Rectal smooth muscle tissue (tissue), 1 donor: ENCODE measurements at regions not wholly inside any gene's neighbourhood (a gene's known extent, or its start where the extent isn't known, plus 50 kb on each side); places are given as distances from the start of the nearest gene placed in this dataset.

ENCODE experiments used
- H3K27ac ChIP-seq: one replicate; pipeline ENCODE4 v1.7.0; 2013; ENCODE audit warnings: low read depth, low read length, inconsistent platforms
- H3K27me3 ChIP-seq: one replicate; pipeline ENCODE4 v1.7.0; 2013; ENCODE audit warnings: low read length; ENCODE audit not compliant: control insufficient read depth, insufficient read depth
- H3K36me3 ChIP-seq: one replicate; pipeline ENCODE4 v1.7.0; 2013; ENCODE audit warnings: low read length; ENCODE audit not compliant: control insufficient read depth, insufficient read depth
- H3K4me1 ChIP-seq: one replicate; pipeline ENCODE4 v1.7.0; 2013; ENCODE audit warnings: low read length; ENCODE audit not compliant: control insufficient read depth, insufficient read depth
- H3K4me3 ChIP-seq: one replicate; pipeline ENCODE4 v1.7.0; 2013; ENCODE audit warnings: low read length
- H3K9ac ChIP-seq: one replicate; pipeline ENCODE4 v1.7.0; 2013; ENCODE audit warnings: low read length

GRCh38 chr7:41808541-41808940, 105.7 kb upstream of the INHBA start:
- no peak overlapping the region for H3K9ac ChIP-seq
- no peak overlapping the region for H3K4me3 ChIP-seq

GRCh38 chr7:41803569-41803968, 100.7 kb upstream of the INHBA start:
- no peak overlapping the region for H3K27ac ChIP-seq
- H3K9ac ChIP-seq: no peak overlapping the region
- no peak overlapping the region for H3K4me3 ChIP-seq
- no peaks in the 10 kb centered on the region for H3K4me1 ChIP-seq
- no peaks in the 10 kb centered on the region for H3K36me3 ChIP-seq
- no peaks in the 10 kb centered on the region for H3K27me3 ChIP-seq

More at GRCh38 chr7:41808541-41808940, 105.7 kb upstream of the INHBA start:
- H3K27ac ChIP-seq: no peak overlapping the region
- H3K27me3 ChIP-seq: no peaks in the 10 kb centered on the region
- H3K36me3 ChIP-seq: no peaks in the 10 kb centered on the region
- H3K4me1 ChIP-seq: no peaks in the 10 kb centered on the region

GRCh38 chr7:41796331-41796730, 93.4 kb upstream of the INHBA start:
- no peaks in the 10 kb centered on the region for H3K36me3 ChIP-seq
- no peak overlapping the region for H3K4me3 ChIP-seq
- no peak overlapping the region for H3K9ac ChIP-seq
- no peaks in the 10 kb centered on the region for H3K27me3 ChIP-seq
- H3K27ac ChIP-seq: no peak overlapping the region
- no peaks in the 10 kb centered on the region for H3K4me1 ChIP-seq

GRCh38 chr7:41795276-41795833, 92.5 kb upstream of the INHBA start:
- H3K4me3 ChIP-seq: no peak overlapping the region
- no peaks in the 10 kb centered on the region for H3K4me1 ChIP-seq
- H3K27ac ChIP-seq: no peak overlapping the region
- H3K36me3 ChIP-seq: no peaks in the 10 kb centered on the region
- no peak overlapping the region for H3K9ac ChIP-seq
- H3K27me3 ChIP-seq: no peaks in the 10 kb centered on the region

- Histone ChIP-seq H3K4me3 (no peak overlapping the region), H3K9ac (no peak overlapping the region), H3K27ac (no peak overlapping the region), H3K27me3 (no peaks in the 10 kb centered on the region), H3K4me1 (no peaks in the 10 kb centered on the region), H3K36me3 (no peaks in the 10 kb centered on the region)
Observed at GRCh38 chr7:41793556-41793955, 90.7 kb upstream of the INHBA start.

- Histone ChIP-seq H3K36me3 (no peaks in the 10 kb centered on the region), H3K4me1 (no peaks in the 10 kb centered on the region), H3K9ac (no peak overlapping the region), H3K27me3 (no peaks in the 10 kb centered on the region), H3K27ac (no peak overlapping the region), H3K4me3 (no peak overlapping the region)
Observed at GRCh38 chr7:41792120-41792519, 89.2 kb upstream of the INHBA start.

GRCh38 chr7:41788556-41788955, 85.7 kb upstream of the INHBA start:
- Histone ChIP-seq H3K4me1 (no peaks in the 10 kb centered on the region), H3K9ac (no peak overlapping the region), H3K27me3 (no peaks in the 10 kb centered on the region), H3K4me3 (no peak overlapping the region), H3K36me3 (no peaks in the 10 kb centered on the region), H3K27ac (no peak overlapping the region)

- Histone ChIP-seq H3K9ac (no peak overlapping the region), H3K4me1 (no peaks in the 10 kb centered on the region), H3K36me3 (no peaks in the 10 kb centered on the region), H3K4me3 (no peak overlapping the region), H3K27me3 (no peaks in the 10 kb centered on the region), H3K27ac (no peak overlapping the region)
Observed at GRCh38 chr7:41787651-41788350, 84.9 kb upstream of the INHBA start.

- H3K4me1 ChIP-seq: no peaks in the 10 kb centered on the region
- no peak overlapping the region for H3K27ac ChIP-seq
- H3K4me3 ChIP-seq: no peak overlapping the region
- H3K9ac ChIP-seq: no peak overlapping the region
- no peaks in the 10 kb centered on the region for H3K36me3 ChIP-seq
- H3K27me3 ChIP-seq: no peaks in the 10 kb centered on the region
Observed at GRCh38 chr7:41786944-41787343, 84.1 kb upstream of the INHBA start.

- no peak overlapping the region for H3K9ac ChIP-seq
- H3K4me1 ChIP-seq: no peaks in the 10 kb centered on the region
- no peak overlapping the region for H3K27ac ChIP-seq
- H3K36me3 ChIP-seq: no peaks in the 10 kb centered on the region
- H3K27me3 ChIP-seq: no peaks in the 10 kb centered on the region
- no peak overlapping the region for H3K4me3 ChIP-seq
Observed at GRCh38 chr7:41786404-41786803, 83.5 kb upstream of the INHBA start.

- no peaks in the 10 kb centered on the region for H3K4me1 ChIP-seq
- no peak overlapping the region for H3K4me3 ChIP-seq
- H3K9ac ChIP-seq: no peak overlapping the region
- no peak overlapping the region for H3K27ac ChIP-seq
- no peaks in the 10 kb centered on the region for H3K36me3 ChIP-seq
- H3K27me3 ChIP-seq: no peaks in the 10 kb centered on the region
Observed at GRCh38 chr7:41785840-41786239, 83.0 kb upstream of the INHBA start.

- H3K27ac ChIP-seq: no peak overlapping the region
- H3K4me3 ChIP-seq: no peak overlapping the region
- H3K9ac ChIP-seq: no peak overlapping the region
- no peaks in the 10 kb centered on the region for H3K4me1 ChIP-seq
- H3K36me3 ChIP-seq: no peaks in the 10 kb centered on the region
- no peaks in the 10 kb centered on the region for H3K27me3 ChIP-seq
Observed at GRCh38 chr7:41785265-41785664, 82.4 kb upstream of the INHBA start.

- Histone ChIP-seq H3K9ac (no peak overlapping the region), H3K27ac (no peak overlapping the region), H3K4me1 (no peaks in the 10 kb centered on the region), H3K36me3 (no peaks in the 10 kb centered on the region), H3K4me3 (no peak overlapping the region), H3K27me3 (no peaks in the 10 kb centered on the region)
Observed at GRCh38 chr7:41779918-41780317, 77.0 kb upstream of the INHBA start.
